AG10803 (cell line): ENCODE measurements at regions not wholly inside any gene's neighbourhood (a gene's known extent, or its start where the extent isn't known, plus 50 kb on each side); places are given as distances from the start of the nearest gene placed in this dataset.

Experiments used
- DNase-seq: peaks from one replicate; pipeline ENCODE4 v3.0.0; 2010; ENCODE audit warnings: low read depth
- H3K4me3 ChIP-seq: 2 replicates; pipeline ENCODE4 v1.5.1; 2011; ENCODE audit warnings: mild to moderate bottlenecking, low read length, control low read depth
- CTCF ChIP-seq: conservative IDR thresholded peaks from 2 replicates; pipeline ENCODE4 v1.5.1; 2011; ENCODE audit warnings: mild to moderate bottlenecking, low read length, control low read depth, inconsistent platforms

GRCh38 chr1:9476790-9477463 is 62.3 kb upstream of the SLC25A33 start:
- H3K4me3 ChIP-seq, result no peak overlapping the region
- DNase-seq, result no peak
- TF ChIP-seq CTCF, result no peak

- H3K4me3 ChIP-seq, result no peak overlapping the region
- no peak for DNase-seq
- TF ChIP-seq CTCF, result no peak
These were observed 61.7 kb upstream of the SLC25A33 start for GRCh38 chr1:9477535-9477934.

- no peak for DNase-seq
- no peak overlapping the region for H3K4me3 ChIP-seq
- no peak for TF ChIP-seq CTCF
These were observed 61.2 kb upstream of the SLC25A33 start for GRCh38 chr1:9478021-9478420.

- no peak for DNase-seq
- TF ChIP-seq CTCF, result no peak
- no peak overlapping the region for H3K4me3 ChIP-seq
These were observed 58.2 kb upstream of the SLC25A33 start for GRCh38 chr1:9481048-9481447.

- no peak for DNase-seq
- TF ChIP-seq CTCF, result no peak
These were observed 56.9 kb upstream of the SLC25A33 start for GRCh38 chr1:9482403-9482802.

GRCh38 chr1:9482816-9483572 is 56.3 kb upstream of the SLC25A33 start:
- TF ChIP-seq CTCF, result no peak
- H3K4me3 ChIP-seq, result no peak overlapping the region
- DNase-seq, result no peak

More at GRCh38 chr1:9482403-9482802, 56.9 kb upstream of the SLC25A33 start:
- H3K4me3 ChIP-seq, result no peak overlapping the region

- no peak overlapping the region for H3K4me3 ChIP-seq
- no peak for DNase-seq
- no peak for TF ChIP-seq CTCF
These were observed 52.7 kb upstream of the SLC25A33 start for GRCh38 chr1:9486466-9487140.
